AG04449 (cell line): ENCODE measurements at regions not wholly inside any gene's neighbourhood (a gene's known extent, or its start where the extent isn't known, plus 50 kb on each side); places are given as distances from the start of the nearest gene placed in this dataset.

Experiments used
- CTCF ChIA-PET: fragments of 350-600 bp; formaldehyde crosslinking; extraction: SDS; loops from one replicate; lab custom pipeline; 2021; ENCODE audit warnings: antibody characterized with exemption; lab: Yijun Ruan, JAX
- POLR2A ChIA-PET: fragments of 400-600, 350-600 bp; formaldehyde crosslinking; extraction: SDS; loops from one replicate; lab custom pipeline; 2020; ENCODE audit warnings: antibody characterized with exemption, inconsistent platforms; lab: Yijun Ruan, JAX
- DNase-seq: peaks from one replicate; pipeline ENCODE4 v3.0.0-alpha.2; 2010; ENCODE audit warnings: low read depth, low spot score
- H3K4me3 ChIP-seq: 2 replicates; pipeline ENCODE4 v1.5.1; 2011; ENCODE audit warnings: low read depth, mild to moderate bottlenecking, control low read depth, low read length
- CTCF ChIP-seq: IDR thresholded peaks from one replicate; pipeline ENCODE4 v1.5.1; 2011; ENCODE audit warnings: mild to moderate bottlenecking, moderate library complexity, low read length, control low read depth, inconsistent platforms; ENCODE audit not compliant: insufficient read depth; ENCODE audit errors: missing control alignments

- no peak overlapping the region for H3K4me3 ChIP-seq
- no peak for DNase-seq
- no peak for TF ChIP-seq CTCF
- CTCF ChIA-PET: no interaction called here
- POLR2A ChIA-PET: no interaction called here
Measured at GRCh38 chr21:20537130-20537529, 461.1 kb upstream of the NCAM2 start.

- DNase-seq: no peak
- ChIA-PET POLR2A (no interaction called here), CTCF (no interaction called here)
- TF ChIP-seq CTCF: no peak
- H3K4me3 ChIP-seq: no peak overlapping the region
Measured at GRCh38 chr21:20538039-20538658, 460.1 kb upstream of the NCAM2 start.

GRCh38 chr21:20545454-20545853 lies 452.8 kb upstream of the NCAM2 start:
- no peak for TF ChIP-seq CTCF
- ChIA-PET POLR2A (no interaction called here), CTCF (no interaction called here)
- no peak overlapping the region for H3K4me3 ChIP-seq
- DNase-seq: no peak

GRCh38 chr21:20551939-20552338 lies 446.3 kb upstream of the NCAM2 start:
- DNase-seq: no peak
- ChIA-PET CTCF (no interaction called here), POLR2A (no interaction called here)
- H3K4me3 ChIP-seq: no peak overlapping the region
- no peak for TF ChIP-seq CTCF

- no peak for DNase-seq
- ChIA-PET POLR2A (no interaction called here), CTCF (no interaction called here)
- no peak overlapping the region for H3K4me3 ChIP-seq
- TF ChIP-seq CTCF: no peak
Measured at GRCh38 chr21:20554785-20555184, 443.4 kb upstream of the NCAM2 start.

GRCh38 chr21:20570824-20571232 lies 427.4 kb upstream of the NCAM2 start:
- no peak overlapping the region for H3K4me3 ChIP-seq
- ChIA-PET CTCF (no interaction called here), POLR2A (no interaction called here)
- DNase-seq: no peak
- no peak for TF ChIP-seq CTCF
